ENCODE measurements at regions not wholly inside any gene's neighbourhood (a gene's known extent, or its start where the extent isn't known, plus 50 kb on each side); places are given as distances from the start of the nearest gene placed in this dataset.

- DNase-seq: no peak
These were observed 145.6 kb upstream of the CDH4 start for GRCh38 chr20:61106438-61106837.

GRCh38 chr20:61109221-61109805 is 142.7 kb upstream of the CDH4 start:
- no peak for DNase-seq

GRCh38 chr20:61112515-61112914 is 139.5 kb upstream of the CDH4 start:
- DNase-seq: no peak

- DNase-seq: no peak
These were observed 138.3 kb upstream of the CDH4 start for GRCh38 chr20:61113731-61114130.

GRCh38 chr20:61114493-61115175 is 137.4 kb upstream of the CDH4 start:
- DNase-seq: no peak

GRCh38 chr20:61115364-61116065 is 136.5 kb upstream of the CDH4 start:
- peak in 4 of 14 donors; percentile 1 to 73 (median 12) for DNase-seq

- DNase-seq: peak in 1 of 14 donors; percentile 31
These were observed 134.3 kb upstream of the CDH4 start for GRCh38 chr20:61117725-61118124.

GRCh38 chr20:61118429-61119224 is 133.4 kb upstream of the CDH4 start:
- no peak for DNase-seq

- DNase-seq: no peak
These were observed 132.8 kb upstream of the CDH4 start for GRCh38 chr20:61119273-61119672.

GRCh38 chr20:61119794-61120410 is 132.2 kb upstream of the CDH4 start:
- no peak for DNase-seq

- peak in 3 of 14 donors; percentile 3 to 6 (median 6) for DNase-seq
These were observed 131.2 kb upstream of the CDH4 start for GRCh38 chr20:61120595-61121515.

GRCh38 chr20:61121661-61122060 is 130.4 kb upstream of the CDH4 start:
- no peak for DNase-seq

GRCh38 chr20:61123286-61123685 is 128.8 kb upstream of the CDH4 start:
- no peak for DNase-seq

GRCh38 chr20:61123751-61124368 is 128.2 kb upstream of the CDH4 start:
- no peak for DNase-seq

GRCh38 chr20:61125076-61125475 is 127.0 kb upstream of the CDH4 start:
- no peak for DNase-seq

- DNase-seq: no peak
These were observed 126.4 kb upstream of the CDH4 start for GRCh38 chr20:61125546-61126180.

- no peak for DNase-seq
These were observed 125.5 kb upstream of the CDH4 start for GRCh38 chr20:61126369-61127195.

- DNase-seq: no peak
These were observed 124.6 kb upstream of the CDH4 start for GRCh38 chr20:61127311-61128039.

Data from C1 segment of cervical spinal cord (tissue), 14 donors.